ENCODE measurements at regions not wholly inside any gene's neighbourhood (a gene's known extent, or its start where the extent isn't known, plus 50 kb on each side); places are given as distances from the start of the nearest gene placed in this dataset.
"Not testable (repeated sequence)": the region's sequence is repeated elsewhere in the genome, so short reads cannot be mapped to it uniquely, and the experiment has no call there.

DNA sequence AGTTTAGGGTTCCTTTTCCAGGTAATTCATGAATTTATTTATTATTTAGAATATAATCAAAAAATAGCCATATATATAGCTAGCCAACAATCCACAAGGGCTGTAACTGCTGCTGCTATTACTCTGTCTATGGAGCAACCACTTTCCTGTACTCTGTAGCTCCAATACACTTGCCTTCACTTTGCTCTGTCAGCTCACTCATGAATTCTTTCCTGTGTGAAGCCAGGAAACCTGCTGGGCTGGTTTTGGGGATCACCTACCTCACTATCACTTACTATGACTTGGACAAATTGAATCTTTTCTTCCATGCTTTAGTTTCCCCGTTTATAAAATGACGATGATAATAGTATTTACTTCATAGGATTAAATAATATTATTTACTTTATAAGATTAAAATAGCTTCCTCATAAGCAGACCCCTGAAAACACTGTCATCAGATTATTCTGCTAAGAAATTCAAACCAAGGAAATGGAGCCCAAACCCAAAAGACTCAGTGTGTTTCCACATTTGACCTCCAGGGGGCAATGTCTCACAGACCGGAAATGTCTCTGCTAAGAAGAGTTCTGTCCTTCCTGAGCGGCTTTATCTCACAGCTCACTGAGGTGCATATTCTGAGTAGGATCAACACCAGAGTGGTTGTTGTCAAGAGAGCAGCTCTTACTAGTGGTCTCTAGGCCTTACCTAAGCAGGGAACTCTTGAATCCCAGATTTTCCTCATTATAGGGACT, 457.1 kb downstream of the DAD1 start:
- DNase-seq = peak in 1 of 2 donors; percentile 63

DNA sequence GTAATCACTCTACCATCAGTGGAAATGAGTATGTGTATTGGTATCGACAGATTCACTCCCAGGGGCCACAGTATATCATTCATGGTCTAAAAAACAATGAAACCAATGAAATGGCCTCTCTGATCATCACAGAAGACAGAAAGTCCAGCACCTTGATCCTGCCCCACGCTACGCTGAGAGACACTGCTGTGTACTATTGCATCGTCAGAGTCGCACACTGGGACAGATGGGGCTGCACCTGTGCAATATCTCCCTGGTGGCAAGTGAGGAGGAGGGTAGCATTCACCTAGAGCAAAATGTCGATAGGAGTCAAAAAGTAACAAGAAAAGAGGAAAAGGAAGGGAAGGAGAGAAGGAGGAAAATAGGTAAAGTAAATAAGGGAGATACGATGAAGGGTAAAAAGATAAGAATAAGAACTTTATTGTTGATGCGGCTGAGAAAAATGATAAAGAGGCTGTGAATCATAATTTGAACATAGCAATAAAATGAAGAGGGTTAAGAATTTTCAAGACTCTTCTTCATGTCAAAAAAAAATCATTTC, 450.5 kb upstream of the OR4E1 start:
- no peak for DNase-seq

DNA sequence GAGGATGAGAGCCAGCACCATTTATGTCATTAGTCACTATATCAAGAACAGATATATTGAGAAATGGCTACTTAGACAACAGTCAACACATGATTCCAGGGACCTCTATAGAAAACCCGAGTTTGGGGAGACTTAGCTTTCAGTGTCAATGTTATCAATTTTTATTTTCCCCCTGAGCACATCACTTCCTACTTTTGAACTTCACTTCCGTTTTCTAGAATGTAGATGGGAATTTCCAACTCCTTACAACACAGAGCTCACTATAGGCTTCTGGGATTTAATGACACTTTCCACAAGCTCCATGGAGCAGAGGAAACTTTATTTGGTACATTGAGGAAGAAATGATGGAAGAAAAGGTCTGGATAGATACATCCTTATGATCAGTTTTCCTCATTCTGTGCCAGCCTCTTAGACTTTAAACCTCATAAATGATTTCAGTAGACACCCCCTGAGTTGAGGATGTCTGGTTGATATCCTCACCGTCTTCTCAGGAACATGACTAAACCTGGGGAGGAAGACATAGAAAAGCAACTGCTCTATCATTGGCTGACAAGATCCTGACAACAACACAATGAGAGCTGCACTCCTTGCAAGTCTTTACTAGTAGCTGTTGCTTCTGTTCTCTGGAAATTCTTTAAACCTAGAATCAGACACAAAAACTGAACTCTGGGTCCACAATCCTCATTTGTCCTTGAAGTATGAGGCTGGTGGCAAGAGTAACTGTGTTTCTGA, 449.4 kb upstream of the OR4E1 start:
- peak; percentile 57 to 68 for DNase-seq

DNA sequence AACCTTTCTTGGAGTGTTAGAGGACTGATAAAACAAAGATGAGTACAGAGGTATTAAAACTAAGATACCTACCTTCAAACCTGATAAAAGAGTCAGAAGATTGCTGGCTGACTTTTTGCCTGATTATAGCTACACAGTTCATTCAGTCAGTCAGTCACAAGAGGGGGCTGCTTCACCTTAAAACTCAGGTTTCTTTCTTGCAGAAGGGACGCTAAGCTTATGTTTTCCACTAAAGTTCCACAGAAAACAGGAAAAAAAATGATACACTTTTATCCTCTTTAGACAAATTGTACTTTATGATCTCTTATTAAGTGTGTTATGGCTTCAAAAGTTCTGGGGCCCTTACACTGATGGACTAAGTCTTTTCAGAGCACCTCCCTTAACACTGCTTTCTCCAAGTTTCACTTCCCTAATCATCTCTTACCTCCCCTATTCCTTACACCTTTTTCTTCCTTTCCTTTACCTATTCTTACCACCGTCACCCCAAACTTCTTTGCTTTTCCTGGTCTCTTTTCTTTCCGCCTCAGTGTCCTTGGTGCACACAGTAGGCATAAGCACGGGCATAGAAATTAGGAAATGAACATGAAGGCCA, 448.7 kb upstream of the OR4E1 start:
- DNase-seq = no peak

DNA sequence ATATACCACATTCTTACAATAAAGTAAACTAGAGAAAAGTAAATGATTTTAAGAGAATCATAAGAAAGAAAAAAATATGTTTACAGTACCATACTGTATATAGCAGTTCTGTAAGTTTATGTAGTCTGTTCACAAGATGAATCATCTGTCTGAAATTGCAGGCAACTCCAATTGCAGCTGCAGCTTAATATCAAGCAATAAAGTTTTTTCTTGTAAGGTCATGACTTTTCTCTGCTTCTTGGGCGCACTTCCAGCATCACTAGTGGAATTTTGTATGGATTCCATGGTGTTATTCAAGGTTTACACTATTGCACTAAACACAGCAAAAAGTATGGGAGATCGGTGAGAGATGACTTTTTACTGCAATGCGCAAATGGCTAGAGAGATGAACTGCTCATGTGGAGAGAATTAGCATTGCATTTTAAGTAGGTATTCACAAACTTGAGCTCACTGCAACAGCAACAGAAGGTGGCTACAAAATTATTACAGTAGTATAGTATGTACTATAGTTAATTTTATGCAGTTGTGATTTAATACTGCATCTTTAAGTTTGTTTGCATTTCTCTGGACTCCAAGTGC, 445.4 kb upstream of the OR4E1 start:
- no peak for DNase-seq

DNA sequence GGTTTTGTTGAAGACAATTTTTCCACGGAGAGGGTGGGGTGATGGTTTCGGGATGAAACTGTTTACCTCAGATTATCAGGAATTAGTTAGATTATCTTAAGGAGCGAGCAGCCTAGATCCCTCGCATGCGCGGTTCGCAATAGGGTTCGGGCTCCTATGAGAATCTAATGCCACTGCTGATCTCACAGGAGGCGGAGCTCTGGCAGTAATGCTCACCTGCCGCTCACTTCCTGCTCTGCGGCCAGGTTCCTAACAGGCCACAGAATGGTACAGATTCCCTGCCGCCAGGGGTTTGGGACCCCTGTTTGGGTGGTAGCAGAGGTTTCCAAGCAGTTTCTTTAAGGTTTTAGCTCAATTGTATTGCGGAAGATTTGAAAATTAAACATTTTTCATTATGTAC, 439.8 kb upstream of the OR4E1 start:
- DNase-seq = no peak

DNA sequence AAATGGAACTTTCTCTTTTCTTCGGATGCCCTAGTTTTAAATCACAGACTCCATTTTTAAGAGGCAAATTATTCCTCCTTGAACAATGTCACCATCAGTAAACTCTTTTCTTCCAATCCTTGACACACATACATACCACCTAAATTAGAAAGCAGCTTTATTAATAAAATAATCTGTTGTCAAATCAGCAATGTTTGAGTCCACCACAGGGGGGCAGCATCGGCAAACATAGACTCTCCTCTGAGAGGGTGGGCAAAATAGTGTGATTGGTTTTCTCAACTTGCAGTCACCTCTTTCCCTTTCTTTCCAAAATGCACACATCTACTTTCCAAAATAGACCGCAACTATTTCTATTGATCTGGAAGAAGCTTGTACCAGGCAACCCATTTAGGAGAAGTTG, 438.4 kb upstream of the OR4E1 start:
- DNase-seq = peak in 1 of 2 donors; percentile 58

DNA sequence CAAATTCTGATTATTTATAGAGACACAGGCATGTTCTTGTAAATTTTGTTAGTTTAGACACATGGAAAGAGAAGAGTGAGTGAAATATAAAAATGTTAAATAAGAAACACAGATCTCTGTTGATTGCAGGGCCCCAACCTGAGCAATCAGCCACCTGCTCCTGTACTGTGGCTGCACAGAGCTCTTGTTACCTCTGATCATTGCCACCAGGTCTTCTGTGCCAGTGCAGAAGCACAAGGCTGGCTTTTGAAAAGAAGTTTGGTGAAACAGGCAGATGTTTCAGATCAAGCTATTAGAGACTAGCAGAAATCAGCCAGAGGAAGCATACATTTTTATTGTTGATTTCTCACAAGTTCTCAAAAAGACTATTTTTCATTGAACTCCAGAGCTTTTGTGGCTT, 434.1 kb upstream of the OR4E1 start:
- no peak for DNase-seq

DNA sequence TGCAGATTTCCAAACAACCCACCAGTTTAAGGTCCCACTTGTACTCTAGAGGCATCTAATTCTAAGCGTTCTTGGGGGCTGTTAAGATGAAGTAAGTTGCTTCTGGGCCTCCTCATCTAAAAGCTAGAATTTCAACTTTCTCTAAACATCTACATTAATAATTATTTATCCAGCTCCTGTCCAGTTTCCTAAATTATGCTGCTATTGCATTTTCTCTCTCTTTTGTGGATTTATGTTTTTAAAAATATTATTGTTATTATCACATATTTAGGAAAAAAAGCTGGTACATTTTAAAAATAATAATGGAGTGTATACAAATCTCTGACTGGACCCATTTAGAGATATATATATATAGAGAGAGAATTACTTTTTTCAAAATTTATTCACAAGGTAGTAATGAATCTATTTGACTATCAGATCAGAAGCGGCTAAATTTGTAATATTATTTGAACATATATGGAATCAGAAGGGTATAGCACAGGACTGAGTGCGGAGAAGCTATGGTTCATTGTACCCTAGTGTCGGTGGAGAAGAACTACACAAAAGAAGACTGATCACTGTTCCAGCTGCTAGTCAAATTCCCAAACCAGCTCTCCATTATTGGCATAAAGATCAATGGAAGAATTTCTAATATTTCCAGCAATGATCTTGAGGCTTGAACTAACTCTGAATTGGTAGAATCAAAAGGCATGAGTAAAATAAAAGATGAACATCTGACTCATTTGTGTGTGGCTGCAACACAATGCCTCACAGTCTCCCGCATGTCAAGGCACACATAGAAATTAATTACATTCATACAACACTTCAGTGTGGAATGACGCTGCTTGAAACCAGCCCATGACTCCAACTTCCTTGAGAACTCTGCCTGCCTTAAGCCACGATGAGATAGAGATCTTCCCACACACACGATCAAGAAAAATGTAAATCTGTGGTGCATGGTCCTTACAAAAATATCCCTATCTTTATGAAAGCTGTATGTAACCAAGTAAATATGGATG, 433.4 kb upstream of the OR4E1 start:
- DNase-seq = no peak

DNA sequence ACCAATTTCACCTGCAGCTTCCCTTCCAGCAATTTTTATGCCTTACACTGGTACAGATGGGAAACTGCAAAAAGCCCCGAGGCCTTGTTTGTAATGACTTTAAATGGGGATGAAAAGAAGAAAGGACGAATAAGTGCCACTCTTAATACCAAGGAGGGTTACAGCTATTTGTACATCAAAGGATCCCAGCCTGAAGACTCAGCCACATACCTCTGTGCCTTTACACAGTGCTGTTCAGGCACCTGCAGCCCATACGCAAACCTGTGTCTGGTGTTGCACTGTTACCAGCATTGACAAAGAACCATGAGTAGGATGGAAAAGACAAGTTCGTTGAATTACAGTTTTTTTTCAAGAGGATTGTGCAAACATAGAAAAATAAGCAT, 432.0 kb upstream of the OR4E1 start:
- no peak for DNase-seq

DNA sequence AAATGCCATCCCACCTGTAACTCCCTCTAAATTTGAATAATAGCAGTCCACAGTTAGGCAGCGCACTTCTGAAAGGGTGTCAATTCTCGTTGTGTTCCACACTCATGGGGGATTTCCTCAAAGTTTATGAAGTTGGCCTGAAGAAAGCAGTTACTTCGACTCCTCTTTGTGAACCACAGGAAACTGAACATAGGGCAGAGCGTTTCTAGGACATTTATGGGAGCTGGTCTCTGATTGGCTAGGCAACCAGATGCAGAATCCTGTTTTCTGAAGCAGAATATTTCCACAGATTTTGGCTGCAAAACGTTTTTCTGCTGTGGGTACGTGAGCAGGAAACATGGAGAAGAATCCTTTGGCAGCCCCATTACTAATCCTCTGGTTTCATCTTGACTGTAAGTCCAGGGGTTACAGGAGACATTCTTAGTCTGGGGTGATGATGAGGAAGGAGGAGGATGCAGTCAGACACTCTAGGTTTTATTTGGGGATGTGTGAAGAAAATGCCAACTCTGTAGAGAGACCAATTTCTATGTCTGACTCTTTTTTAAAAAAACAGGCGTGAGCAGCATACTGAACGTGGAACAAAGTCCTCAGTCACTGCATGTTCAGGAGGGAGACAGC, 431.5 kb upstream of the OR4E1 start:
- DNase-seq = no peak

DNA sequence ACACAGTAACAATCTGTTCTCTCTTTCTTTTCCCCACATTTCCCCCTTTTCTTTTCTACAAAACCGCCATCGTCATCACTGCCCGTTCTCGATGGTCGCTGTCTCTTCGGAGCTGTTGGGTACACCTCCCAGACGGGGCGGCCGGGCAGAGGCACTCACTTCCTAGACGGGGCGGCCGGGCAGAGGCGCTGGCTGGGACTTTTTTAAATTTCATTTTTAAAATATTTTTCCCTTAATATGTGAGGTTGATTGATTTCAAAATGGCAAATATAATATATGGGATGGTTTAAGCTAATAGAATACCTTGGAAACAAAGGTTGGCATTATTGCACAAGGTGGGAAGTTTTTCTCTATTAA, 427.1 kb upstream of the OR4E1 start:
- DNase-seq = not testable (repeated sequence)

DNA sequence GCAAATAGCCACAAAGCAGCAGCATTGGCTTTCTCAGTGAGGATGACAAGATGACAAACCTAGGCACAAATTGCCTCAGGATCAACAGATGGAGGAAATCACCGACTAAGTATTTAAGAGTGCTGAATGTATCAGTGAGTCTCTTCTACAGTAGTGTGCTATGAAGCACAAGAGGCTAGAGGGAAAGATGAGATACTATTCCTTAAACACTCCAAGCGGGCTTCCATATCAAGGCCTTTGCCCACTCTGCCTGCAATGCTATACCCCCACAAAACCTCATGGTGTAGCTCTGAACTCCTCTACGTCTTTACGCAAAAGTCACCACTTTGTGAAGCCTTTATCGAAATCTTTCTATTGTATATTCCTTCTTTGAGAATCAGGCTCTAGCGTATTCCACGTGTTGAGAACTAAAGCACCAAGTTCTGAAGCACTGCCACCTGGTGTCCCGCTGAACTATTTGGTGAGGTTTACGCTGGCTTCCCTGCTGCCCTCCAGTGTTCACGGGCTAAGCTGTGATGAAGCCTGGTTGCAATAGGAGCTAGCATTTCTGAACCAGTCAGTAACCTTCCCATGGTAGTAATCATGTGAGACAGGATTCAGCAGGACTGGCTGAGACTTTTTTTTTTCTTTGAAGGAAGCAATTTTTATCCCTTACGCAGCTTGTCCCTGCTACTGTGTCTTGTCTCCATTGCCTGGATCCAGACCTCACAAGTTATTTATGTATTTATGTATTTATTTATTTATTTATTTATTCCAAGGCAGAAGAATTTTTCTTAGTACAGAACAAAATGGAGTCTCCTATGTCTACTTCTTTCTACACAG, 426.5 kb upstream of the OR4E1 start:
- DNase-seq = peak; percentile 31 to 49

DNA sequence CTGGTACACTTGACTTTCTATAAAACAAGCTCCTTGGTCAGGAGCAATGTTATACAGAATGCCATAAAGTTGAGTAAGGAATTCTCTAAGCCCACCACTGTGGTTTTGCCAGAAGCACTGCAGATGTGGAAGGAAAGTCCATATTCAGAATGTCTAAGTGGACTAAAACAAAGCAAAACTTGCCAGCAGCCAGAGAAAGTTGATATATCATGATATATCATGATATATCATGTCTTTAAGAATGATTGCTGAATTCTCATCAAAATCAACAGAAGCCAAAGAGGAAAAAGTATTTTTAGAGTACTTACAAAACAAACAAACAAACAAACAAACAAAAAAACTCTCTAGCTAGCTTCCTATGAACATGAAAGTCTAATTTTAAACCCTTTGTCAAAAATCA, 424.8 kb upstream of the OR4E1 start:
- DNase-seq = no peak

DNA sequence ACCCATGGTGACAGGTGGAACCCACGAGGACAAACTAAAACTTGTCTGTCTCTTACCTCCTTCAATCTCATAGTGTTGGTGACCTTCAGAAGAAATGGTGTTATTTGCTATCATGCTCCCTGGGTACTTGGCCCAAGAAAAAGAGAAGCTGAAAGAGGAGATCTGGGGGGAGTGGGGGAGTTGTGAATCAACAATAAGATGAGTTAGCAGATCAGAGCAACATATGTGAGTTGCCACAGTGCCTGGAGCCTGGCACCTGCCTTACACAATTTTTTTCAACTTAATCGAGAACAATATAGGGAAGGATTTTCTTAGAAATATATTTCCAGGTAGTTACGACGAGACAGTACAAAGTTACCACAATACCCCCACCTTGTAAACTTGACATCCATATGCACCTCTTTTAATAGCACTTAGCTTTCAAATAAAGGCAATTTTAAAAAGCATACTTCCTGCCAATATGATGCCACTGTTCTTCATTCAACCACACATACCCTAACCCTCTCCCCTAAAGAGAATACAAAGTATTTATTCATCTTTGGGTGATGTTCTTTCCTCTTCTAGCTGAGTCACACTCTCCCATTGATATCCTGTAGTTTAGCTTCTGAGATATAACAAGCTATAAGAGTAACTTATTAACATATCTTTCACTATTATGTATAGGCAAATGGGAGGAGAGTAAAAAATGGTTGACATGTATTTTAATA, 424.1 kb upstream of the OR4E1 start:
- no peak for DNase-seq

DNA sequence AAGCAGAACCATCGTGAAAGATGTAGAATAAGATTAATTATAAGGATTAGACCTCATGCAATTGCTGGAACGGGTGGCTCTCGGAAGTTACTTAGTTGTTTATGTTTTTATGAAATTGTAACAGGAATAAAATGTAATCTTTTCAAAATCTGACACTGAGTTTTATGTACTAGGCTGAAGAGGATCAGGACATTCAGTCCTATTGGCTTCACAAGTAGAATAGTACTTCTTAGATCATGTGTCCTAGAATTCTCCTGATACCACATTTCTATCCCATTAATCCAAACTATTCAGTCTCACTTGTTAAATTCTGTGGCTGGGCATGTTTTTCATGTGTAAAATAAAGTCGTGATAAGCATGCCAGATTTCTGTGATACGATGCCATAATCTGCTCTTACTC, 423.5 kb upstream of the OR4E1 start:
- no peak for DNase-seq

DNA sequence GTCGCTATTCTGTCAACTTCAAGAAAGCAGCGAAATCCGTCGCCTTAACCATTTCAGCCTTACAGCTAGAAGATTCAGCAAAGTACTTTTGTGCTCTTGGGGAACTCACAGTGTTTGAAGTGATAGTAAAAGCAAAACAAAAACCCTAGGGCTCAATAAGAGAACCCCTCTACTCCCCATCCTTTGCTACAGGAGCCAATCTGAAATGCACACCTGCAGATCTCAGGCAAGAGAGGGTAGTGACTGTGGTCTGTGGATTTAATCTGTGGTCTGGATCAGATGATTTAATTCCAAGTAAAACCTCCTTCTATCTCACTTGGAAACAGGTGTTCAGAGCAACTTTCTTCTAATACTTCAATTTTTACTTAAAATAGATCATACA, 422.9 kb upstream of the OR4E1 start:
- no peak for DNase-seq

DNA sequence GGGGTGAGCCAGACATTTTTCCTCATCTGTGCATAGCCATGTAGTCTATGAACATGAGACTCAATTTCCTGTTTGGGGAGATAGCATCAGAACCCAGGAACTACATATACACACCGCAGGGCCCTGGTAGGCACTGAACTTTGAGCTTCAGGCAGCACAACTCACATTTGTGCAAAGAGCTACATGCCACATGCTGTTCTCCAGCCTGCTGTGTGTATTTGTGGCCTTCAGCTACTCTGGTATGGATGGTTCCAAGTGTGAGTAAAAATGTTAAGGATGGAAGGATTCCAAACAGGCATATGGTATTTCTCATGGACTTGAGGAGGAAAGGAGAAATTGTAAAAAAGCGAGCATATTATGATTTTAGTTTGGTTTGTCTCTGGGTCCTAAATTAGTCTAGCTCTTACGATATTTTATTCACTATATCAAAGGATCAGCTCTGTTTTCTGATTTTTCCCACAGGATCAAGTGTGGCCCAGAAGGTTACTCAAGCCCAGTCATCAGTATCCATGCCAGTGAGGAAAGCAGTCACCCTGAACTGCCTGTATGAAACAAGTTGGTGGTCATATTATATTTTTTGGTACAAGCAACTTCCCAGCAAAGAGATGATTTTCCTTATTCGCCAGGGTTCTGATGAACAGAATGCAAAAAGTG, 422.4 kb upstream of the OR4E1 start:
- no peak for DNase-seq

DNA sequence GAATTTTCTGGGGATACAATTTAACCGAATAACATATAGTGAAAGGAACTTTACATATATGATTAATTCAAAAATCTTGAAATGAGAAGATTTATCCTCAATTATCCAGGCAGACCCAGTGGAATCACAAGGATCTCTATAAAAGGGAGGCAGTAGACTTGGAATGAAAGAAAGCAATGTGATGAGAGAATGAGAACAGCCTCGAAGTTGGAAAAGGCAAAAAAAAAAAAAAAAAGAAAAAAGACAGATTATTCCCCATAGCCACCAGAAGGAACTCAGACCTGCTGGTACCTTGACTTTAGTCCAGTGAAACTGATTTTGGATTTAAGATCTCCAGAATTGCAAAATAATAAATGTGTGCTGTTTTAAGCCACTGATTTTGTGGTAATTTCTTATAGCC, 416.3 kb upstream of the OR4E1 start:
- no peak for DNase-seq

Data from inflammatory macrophage treated with lipopolysaccharide for 1 hour (primary cell).